Gastroesophageal sphincter (tissue), 4 donors: ENCODE measurements at regions not wholly inside any gene's neighbourhood (a gene's known extent, or its start where the extent isn't known, plus 50 kb on each side); places are given as distances from the start of the nearest gene placed in this dataset.

ENCODE experiments used
- ATAC-seq: fragments of 150-250 bp; one replicate; pipeline ENCODE4 v1.9.1; 2016; ENCODE audit warnings: mild to moderate bottlenecking, moderate library complexity
- H3K27ac ChIP-seq, 4 donors: fragments of 200-600 bp; sonication (generic) in 3 of 4; 1 replicate in 3 of 4; 2 replicates in 1 of 4; pipeline ENCODE4 v1.5.1; 2016 to 2019
- H3K27me3 ChIP-seq: fragments of 200-600 bp; sonication (generic); one replicate; pipeline ENCODE4 v1.5.1; 2019
- H3K36me3 ChIP-seq, 2 donors: fragments of 200-600 bp; sonication (generic); one replicate each; pipeline ENCODE4 v1.5.1; 2019; ENCODE audit warnings: control low read depth in 1 of 2
- H3K4me1 ChIP-seq, 3 donors: fragments of 200-600 bp; sonication (generic); 1 replicate in 2 of 3; 2 replicates in 1 of 3; pipeline ENCODE4 v1.5.1; 2016 to 2019; ENCODE audit warnings: control low read depth in 2 of 3
- H3K4me3 ChIP-seq, 2 donors: fragments of 200-600 bp; sonication (generic); one replicate each; pipeline ENCODE4 v1.5.1; 2019; ENCODE audit warnings: mild to moderate bottlenecking in 1 of 2, moderate library complexity in 1 of 2
- H3K9me3 ChIP-seq, 3 donors: fragments of 200-600 bp; sonication (generic); one replicate each; pipeline ENCODE4 v1.5.1; 2017 to 2019; ENCODE audit warnings: control low read depth in 2 of 3
- CTCF ChIP-seq, 4 experiments: fragments of 200-600 bp in 2 of 4; fragments of 450-650 bp in 2 of 4; sonication (generic) in 1 of 4; IDR thresholded peaks; one replicate each; pipeline ENCODE4 v1.5.1; 2017 to 2019; ENCODE audit warnings: antibody characterized with exemption in 4 of 4, mild to moderate bottlenecking in 2 of 4, moderate library complexity in 2 of 4
- EP300 ChIP-seq: sonication (generic); formaldehyde crosslinking; IDR thresholded peaks from one replicate; pipeline ENCODE4 v1.6.1; 2017; ENCODE audit warnings: antibody characterized with exemption, mild to moderate bottlenecking
- POLR2A ChIP-seq, 2 donors: fragments of 450-650 bp; IDR thresholded peaks; one replicate each; pipeline ENCODE4 v1.6.1; 2017; ENCODE audit warnings: antibody characterized with exemption in 2 of 2, mild to moderate bottlenecking in 2 of 2, moderate library complexity in 1 of 2
- POLR2AphosphoS5 ChIP-seq: sonication (generic); formaldehyde crosslinking; IDR thresholded peaks from one replicate; pipeline ENCODE4 v1.6.1; 2017; ENCODE audit warnings: antibody characterized with exemption
- WGBS, 2 donors: methylation state at CpG; one replicate each; pipeline ENCODE4 v1.1.5; 2018; ENCODE audit warnings: low coverage in 1 of 2; 5-methylcytosine and 5-hydroxymethylcytosine counted together

- no peak for ATAC-seq
Measured at GRCh38 chr5:67652201-67652600, 455.6 kb upstream of the CD180 start.

GRCh38 chr5:67651180-67651579 is 454.6 kb upstream of the CD180 start:
- Histone ChIP-seq H3K4me1 (peaks cover 9 to 46% (median 20%) of the 10 kb centered on the region in 3 donors), H3K4me3 (no peak overlapping the region), H3K27ac (no peak overlapping the region), H3K36me3 (no peaks in the 10 kb centered on the region), H3K27me3 (no peaks in the 10 kb centered on the region), H3K9me3 (no peaks in the 10 kb centered on the region)
- WGBS, 2 donors = 43 to 68% methylated on average over 1 of the region's 1 CpG
- TF ChIP-seq CTCF (IDR thresholded peaks at IDR 0.05) (no peak), POLR2AphosphoS5 (no peak), EP300 (no peak), POLR2A (IDR thresholded peaks at IDR 0.05) (no peak)
- ATAC-seq = no peak

More at GRCh38 chr5:67652201-67652600, 455.6 kb upstream of the CD180 start:
- peak overlapping the region in 1 of 4 donors; percentile 17 for H3K27ac ChIP-seq
- no peaks in the 10 kb centered on the region for H3K9me3 ChIP-seq
- H3K4me1 ChIP-seq = peaks cover 9 to 41% (median 10%) of the 10 kb centered on the region in 3 donors
- no peaks in the 10 kb centered on the region for H3K27me3 ChIP-seq
- no peak overlapping the region for H3K4me3 ChIP-seq
- TF ChIP-seq POLR2A (IDR thresholded peaks at IDR 0.05) (no peak), POLR2AphosphoS5 (no peak), EP300 (no peak), CTCF (IDR thresholded peaks at IDR 0.05) (no peak)
- no peaks in the 10 kb centered on the region for H3K36me3 ChIP-seq
- WGBS, 2 donors = 50% methylated on average over 1 of the region's 1 CpG

- peaks cover 9 to 46% (median 20%) of the 10 kb centered on the region in 3 donors for H3K4me1 ChIP-seq
- H3K9me3 ChIP-seq = peaks cover 0 to 10% (median 0%) of the 10 kb centered on the region in 3 donors
- H3K36me3 ChIP-seq = no peaks in the 10 kb centered on the region
- WGBS, 2 donors = 19 to 36% methylated on average over 6 of the region's 6 CpGs
- H3K4me3 ChIP-seq = no peak overlapping the region
- ATAC-seq = peak; percentile 88
- H3K27ac ChIP-seq = peak overlapping the region; percentile 75 to 79 (median 76)
- H3K27me3 ChIP-seq = no peaks in the 10 kb centered on the region
- TF ChIP-seq POLR2A (IDR thresholded peaks at IDR 0.05) (no peak), CTCF (IDR thresholded peaks at IDR 0.05) (no peak), POLR2AphosphoS5 (no peak), EP300 (no peak)
Measured at GRCh38 chr5:67648201-67648671, 451.6 kb upstream of the CD180 start.

- Histone ChIP-seq H3K27ac (peak overlapping the region; percentile 75 to 79 (median 76)), H3K4me1 (peaks cover 9 to 46% (median 20%) of the 10 kb centered on the region in 3 donors), H3K36me3 (no peaks in the 10 kb centered on the region), H3K4me3 (no peak overlapping the region), H3K9me3 (peaks cover 0 to 10% (median 0%) of the 10 kb centered on the region in 3 donors), H3K27me3 (no peaks in the 10 kb centered on the region)
- ATAC-seq = peak; percentile 8
- TF ChIP-seq EP300 = no peak
- no peak for TF ChIP-seq CTCF (IDR thresholded peaks at IDR 0.05)
- TF ChIP-seq POLR2A (IDR thresholded peaks at IDR 0.05) = no peak
- no peak for TF ChIP-seq POLR2AphosphoS5
- 40 to 42% methylated on average over 2 of the region's 2 CpGs for WGBS, 2 donors
Measured at GRCh38 chr5:67647772-67648171, 451.2 kb upstream of the CD180 start.

GRCh38 chr5:67644221-67644920 is 447.8 kb upstream of the CD180 start:
- no peaks in the 10 kb centered on the region for H3K27me3 ChIP-seq
- peak overlapping the region in 2 of 4 donors; percentile 2 to 45 for H3K27ac ChIP-seq
- peaks cover 0 to 10% (median 0%) of the 10 kb centered on the region in 3 donors for H3K9me3 ChIP-seq
- H3K4me3 ChIP-seq = no peak overlapping the region
- ATAC-seq = no peak
- 91 to 100% methylated on average over 2 to 3 of the region's 3 CpGs for WGBS, 2 donors
- no peaks in the 10 kb centered on the region for H3K36me3 ChIP-seq
- peaks cover 17 to 39% (median 23%) of the 10 kb centered on the region in 3 donors for H3K4me1 ChIP-seq
- TF ChIP-seq POLR2AphosphoS5 (no peak), POLR2A (IDR thresholded peaks at IDR 0.05) (no peak), CTCF (IDR thresholded peaks at IDR 0.05) (no peak), EP300 (no peak)
